KMS-11 (cell line): ENCODE measurements at regions not wholly inside any gene's neighbourhood (a gene's known extent, or its start where the extent isn't known, plus 50 kb on each side); places are given as distances from the start of the nearest gene placed in this dataset.

Source experiments
- H2AFZ ChIP-seq: fragments of 200-600 bp; sonication (generic); 2 replicates; pipeline ENCODE4 v1.6.1; 2016; ENCODE audit warnings: antibody characterized with exemption, mixed run types, low read depth
- H3K27ac ChIP-seq: fragments of 200-600 bp; sonication (generic); 2 replicates; pipeline ENCODE4 v1.6.1; 2016; ENCODE audit warnings: mild to moderate bottlenecking, mixed run types
- H3K27me3 ChIP-seq: fragments of 200-600 bp; sonication (generic); 2 replicates; pipeline ENCODE4 v1.6.1; 2017; ENCODE audit warnings: mild to moderate bottlenecking, low read depth, mixed run types, moderate library complexity; ENCODE audit not compliant: insufficient read depth
- H3K36me3 ChIP-seq: fragments of 200-600 bp; sonication (generic); 2 replicates; pipeline ENCODE4 v1.6.1; 2017; ENCODE audit warnings: mild to moderate bottlenecking, mixed run types; ENCODE audit not compliant: insufficient read depth
- H3K4me1 ChIP-seq: fragments of 200-600 bp; sonication (generic); 2 replicates; pipeline ENCODE4 v1.6.1; 2016; ENCODE audit warnings: mild to moderate bottlenecking, low read depth, mixed run types; ENCODE audit not compliant: poor library complexity, severe bottlenecking
- H3K4me2 ChIP-seq: fragments of 200-600 bp; sonication (generic); 2 replicates; pipeline ENCODE4 v1.7.0; 2016; ENCODE audit warnings: mild to moderate bottlenecking, mixed run types
- H3K4me3 ChIP-seq: fragments of 200-600 bp; sonication (generic); IDR thresholded peaks from 2 replicates; pipeline ENCODE4 v1.6.1; 2017; ENCODE audit warnings: low read depth, low read length, mixed read lengths; ENCODE audit not compliant: insufficient read depth
- H3K79me2 ChIP-seq: fragments of 200-600 bp; sonication (generic); 2 replicates; pipeline ENCODE4 v1.6.1; 2016; ENCODE audit warnings: low read depth, mixed run types; ENCODE audit not compliant: insufficient read depth
- H3K9ac ChIP-seq: fragments of 200-600 bp; sonication (generic); 2 replicates; pipeline ENCODE4 v1.6.1; 2016; ENCODE audit warnings: mild to moderate bottlenecking, mixed run types
- H4K20me1 ChIP-seq: fragments of 200-600 bp; sonication (generic); 2 replicates; pipeline ENCODE4 v1.6.1; 2016; ENCODE audit warnings: mild to moderate bottlenecking, mixed run types; ENCODE audit not compliant: insufficient read depth
- TF ChIP-seq, protein P1 (sequence below): fragments of 200-600 bp; sonication (generic); conservative IDR thresholded peaks from 2 replicates; pipeline ENCODE4 v1.6.1; 2017; ENCODE audit warnings: low read depth, mild to moderate bottlenecking, antibody characterized with exemption, low read length, moderate library complexity, mixed read lengths

DNA sequence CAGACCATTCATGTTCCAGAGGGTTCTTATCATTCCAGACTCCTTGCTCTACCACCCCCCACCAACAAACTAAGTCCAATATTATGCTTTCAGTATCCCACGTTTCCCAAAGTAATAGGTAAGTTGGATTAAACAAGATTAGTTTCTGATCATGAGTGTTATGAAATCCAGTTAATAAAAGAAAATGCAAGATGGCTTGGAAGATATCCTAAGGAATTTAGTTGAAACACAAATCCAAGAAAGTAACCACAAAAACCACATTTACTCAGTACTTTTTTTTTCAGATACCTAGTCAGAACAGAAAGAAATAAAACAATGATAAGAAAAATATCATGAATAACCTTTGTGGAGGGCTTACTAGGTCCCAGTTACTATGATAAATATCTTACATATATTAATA lies 119.4 kb upstream of the MIR17HG start:
- no peak overlapping the region for H2AFZ ChIP-seq
- TF ChIP-seq, protein P1, sequence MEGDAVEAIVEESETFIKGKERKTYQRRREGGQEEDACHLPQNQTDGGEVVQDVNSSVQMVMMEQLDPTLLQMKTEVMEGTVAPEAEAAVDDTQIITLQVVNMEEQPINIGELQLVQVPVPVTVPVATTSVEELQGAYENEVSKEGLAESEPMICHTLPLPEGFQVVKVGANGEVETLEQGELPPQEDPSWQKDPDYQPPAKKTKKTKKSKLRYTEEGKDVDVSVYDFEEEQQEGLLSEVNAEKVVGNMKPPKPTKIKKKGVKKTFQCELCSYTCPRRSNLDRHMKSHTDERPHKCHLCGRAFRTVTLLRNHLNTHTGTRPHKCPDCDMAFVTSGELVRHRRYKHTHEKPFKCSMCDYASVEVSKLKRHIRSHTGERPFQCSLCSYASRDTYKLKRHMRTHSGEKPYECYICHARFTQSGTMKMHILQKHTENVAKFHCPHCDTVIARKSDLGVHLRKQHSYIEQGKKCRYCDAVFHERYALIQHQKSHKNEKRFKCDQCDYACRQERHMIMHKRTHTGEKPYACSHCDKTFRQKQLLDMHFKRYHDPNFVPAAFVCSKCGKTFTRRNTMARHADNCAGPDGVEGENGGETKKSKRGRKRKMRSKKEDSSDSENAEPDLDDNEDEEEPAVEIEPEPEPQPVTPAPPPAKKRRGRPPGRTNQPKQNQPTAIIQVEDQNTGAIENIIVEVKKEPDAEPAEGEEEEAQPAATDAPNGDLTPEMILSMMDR = no peak
- no peak overlapping the region for H3K4me2 ChIP-seq
- H3K27me3 ChIP-seq = no peaks in the 10 kb centered on the region
- H3K9ac ChIP-seq = no peak overlapping the region
- no peaks in the 10 kb centered on the region for H4K20me1 ChIP-seq
- no peak overlapping the region for H3K4me3 ChIP-seq
- no peaks in the 10 kb centered on the region for H3K4me1 ChIP-seq
- H3K36me3 ChIP-seq = no peaks in the 10 kb centered on the region
- no peak overlapping the region for H3K27ac ChIP-seq
- no peaks in the 10 kb centered on the region for H3K79me2 ChIP-seq

DNA sequence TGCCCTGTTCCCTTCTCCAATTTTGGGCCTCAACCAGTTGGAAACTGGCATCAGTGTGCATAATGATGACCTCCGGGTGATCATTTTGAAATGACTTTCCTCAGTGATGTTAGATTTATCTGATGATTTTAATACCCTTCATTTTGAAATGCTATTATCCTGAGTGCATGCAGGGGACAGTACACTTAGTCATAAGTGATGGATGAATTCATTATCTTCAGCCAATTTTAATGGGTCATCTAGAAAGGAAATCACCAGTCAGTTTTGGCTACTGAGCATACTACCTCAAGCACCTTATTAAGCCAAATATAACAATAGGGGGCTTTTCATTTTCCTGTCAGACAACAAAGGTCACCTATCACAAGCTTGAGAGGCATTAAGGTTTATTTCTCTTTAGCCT lies 118.5 kb upstream of the MIR17HG start:
- Histone ChIP-seq H3K4me1 (no peaks in the 10 kb centered on the region), H2AFZ (no peak overlapping the region), H3K36me3 (no peaks in the 10 kb centered on the region), H3K9ac (no peak overlapping the region), H3K4me2 (no peak overlapping the region), H3K4me3 (no peak overlapping the region), H3K79me2 (no peaks in the 10 kb centered on the region), H3K27me3 (no peaks in the 10 kb centered on the region), H3K27ac (no peak overlapping the region), H4K20me1 (no peaks in the 10 kb centered on the region)
- TF ChIP-seq, protein P1 = no peak

GRCh38 chr13:91232716-91233115 lies 114.8 kb upstream of the MIR17HG start:
- TF ChIP-seq, protein P1 = no peak
- H3K27ac ChIP-seq = no peak overlapping the region
- H3K79me2 ChIP-seq = no peaks in the 10 kb centered on the region

DNA sequence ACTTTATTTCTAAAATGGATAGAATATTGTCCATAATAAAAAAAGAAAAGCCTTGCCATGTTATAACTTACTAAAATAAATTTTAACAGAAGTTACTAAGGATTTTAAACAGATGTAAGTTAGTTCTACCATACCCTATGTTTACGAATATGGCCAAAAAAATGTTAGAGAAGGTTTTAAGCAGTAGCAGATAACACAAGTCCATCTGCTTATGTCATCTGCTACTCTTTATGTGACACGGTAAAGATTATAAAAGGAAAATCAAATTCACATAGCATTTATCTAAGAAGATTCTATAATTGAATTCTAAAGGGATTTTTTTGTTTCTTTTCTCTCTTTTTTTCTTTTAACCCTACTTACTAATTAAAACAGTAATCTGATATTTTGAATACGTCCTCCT lies 114.2 kb upstream of the MIR17HG start:
- Histone ChIP-seq H3K27me3 (no peaks in the 10 kb centered on the region), H2AFZ (no peak overlapping the region), H3K79me2 (no peaks in the 10 kb centered on the region), H3K36me3 (no peaks in the 10 kb centered on the region), H3K4me1 (no peaks in the 10 kb centered on the region), H3K9ac (no peak overlapping the region), H4K20me1 (no peaks in the 10 kb centered on the region), H3K4me3 (no peak overlapping the region), H3K27ac (no peak overlapping the region), H3K4me2 (no peak overlapping the region)
- TF ChIP-seq, protein P1 = no peak

More at GRCh38 chr13:91232716-91233115, 114.8 kb upstream of the MIR17HG start:
- Histone ChIP-seq H3K4me2 (no peak overlapping the region), H3K4me1 (no peaks in the 10 kb centered on the region), H3K36me3 (no peaks in the 10 kb centered on the region), H3K27me3 (no peaks in the 10 kb centered on the region), H3K4me3 (no peak overlapping the region), H3K9ac (no peak overlapping the region), H2AFZ (no peak overlapping the region), H4K20me1 (no peaks in the 10 kb centered on the region)
